ENCODE measurements at regions not wholly inside any gene's neighbourhood (a gene's known extent, or its start where the extent isn't known, plus 50 kb on each side); places are given as distances from the start of the nearest gene placed in this dataset.
A peak's percentile ranks its signal among the peaks of the same experiment; 100 is the strongest.

DNA sequence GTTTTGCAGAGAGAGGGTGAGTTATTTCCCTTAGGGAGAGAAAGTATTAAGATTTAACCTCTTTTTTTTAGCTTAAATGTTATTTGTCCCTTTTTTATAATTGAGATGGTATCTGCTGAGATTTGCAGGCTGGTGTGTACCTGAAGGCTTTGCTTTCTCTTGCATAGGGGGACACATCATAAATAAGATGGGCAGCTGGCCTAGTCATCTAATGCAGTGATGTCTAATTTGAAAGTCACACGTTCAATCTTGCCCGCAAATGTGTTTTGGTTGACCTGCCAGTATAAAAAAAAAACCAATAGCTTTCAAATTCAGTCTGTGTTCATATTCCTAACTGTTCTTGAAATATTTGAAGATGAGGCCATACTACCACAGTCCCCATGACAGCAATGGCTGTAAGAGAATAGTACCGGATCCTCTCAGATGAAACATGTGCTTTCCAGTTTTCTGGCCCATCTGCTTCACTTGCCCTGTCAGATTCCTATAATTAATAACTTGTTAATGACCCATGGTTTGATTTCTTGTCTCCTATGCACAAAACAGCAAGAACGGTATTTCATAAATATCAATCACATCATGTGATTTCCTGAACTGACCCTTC is 914.2 kb downstream of the IPMK start:
- 59 to 63% methylated on average over 4 of the region's 4 CpGs for WGBS, 2 donors
- Histone ChIP-seq H3K27me3 (no peaks in the 10 kb centered on the region), H3K36me3 (no peaks in the 10 kb centered on the region), H3K27ac (no peak overlapping the region), H3K4me1 (no peaks in the 10 kb centered on the region), H3K4me3 (no peak overlapping the region), H3K9me3 (no peaks in the 10 kb centered on the region)
- DNase-seq, result no peak
- TF ChIP-seq POLR2A (IDR thresholded peaks at IDR 0.05), result no peak
- intact Hi-C loops (cut with DNase I), result no loop called here

DNA sequence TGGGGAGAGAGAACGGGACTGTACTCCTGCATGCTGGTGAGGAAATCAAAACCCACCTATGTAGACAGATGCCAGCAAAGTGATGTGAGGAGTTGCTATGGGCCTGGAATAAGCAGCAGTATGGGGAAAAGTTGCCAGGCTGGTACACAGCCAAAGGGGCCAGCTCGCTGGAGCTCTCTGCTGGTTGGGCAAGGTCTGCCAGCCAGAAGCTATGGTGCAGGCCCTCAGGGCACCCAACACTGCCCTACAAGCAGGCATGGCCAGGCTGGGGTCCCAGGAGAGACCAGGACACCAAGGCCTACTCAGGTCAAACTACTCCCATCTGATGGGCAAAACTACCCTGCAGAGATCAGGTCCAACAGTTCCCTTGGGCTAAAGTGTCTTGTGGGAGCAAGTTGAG is 916.6 kb downstream of the IPMK start:
- Histone ChIP-seq H3K27ac (no peak overlapping the region), H3K27me3 (no peaks in the 10 kb centered on the region), H3K4me1 (no peaks in the 10 kb centered on the region), H3K4me3 (no peak overlapping the region), H3K9me3 (no peaks in the 10 kb centered on the region), H3K36me3 (no peaks in the 10 kb centered on the region)
- DNase-seq, result no peak
- intact Hi-C loops (cut with DNase I), result no loop called here
- TF ChIP-seq, protein P1, sequence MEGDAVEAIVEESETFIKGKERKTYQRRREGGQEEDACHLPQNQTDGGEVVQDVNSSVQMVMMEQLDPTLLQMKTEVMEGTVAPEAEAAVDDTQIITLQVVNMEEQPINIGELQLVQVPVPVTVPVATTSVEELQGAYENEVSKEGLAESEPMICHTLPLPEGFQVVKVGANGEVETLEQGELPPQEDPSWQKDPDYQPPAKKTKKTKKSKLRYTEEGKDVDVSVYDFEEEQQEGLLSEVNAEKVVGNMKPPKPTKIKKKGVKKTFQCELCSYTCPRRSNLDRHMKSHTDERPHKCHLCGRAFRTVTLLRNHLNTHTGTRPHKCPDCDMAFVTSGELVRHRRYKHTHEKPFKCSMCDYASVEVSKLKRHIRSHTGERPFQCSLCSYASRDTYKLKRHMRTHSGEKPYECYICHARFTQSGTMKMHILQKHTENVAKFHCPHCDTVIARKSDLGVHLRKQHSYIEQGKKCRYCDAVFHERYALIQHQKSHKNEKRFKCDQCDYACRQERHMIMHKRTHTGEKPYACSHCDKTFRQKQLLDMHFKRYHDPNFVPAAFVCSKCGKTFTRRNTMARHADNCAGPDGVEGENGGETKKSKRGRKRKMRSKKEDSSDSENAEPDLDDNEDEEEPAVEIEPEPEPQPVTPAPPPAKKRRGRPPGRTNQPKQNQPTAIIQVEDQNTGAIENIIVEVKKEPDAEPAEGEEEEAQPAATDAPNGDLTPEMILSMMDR (IDR thresholded peaks at IDR 0.05), result no peak
- TF ChIP-seq POLR2A (IDR thresholded peaks at IDR 0.05), result no peak
- 44 to 100% methylated on average over 1 of the region's 2 CpGs for WGBS, 2 donors

DNA sequence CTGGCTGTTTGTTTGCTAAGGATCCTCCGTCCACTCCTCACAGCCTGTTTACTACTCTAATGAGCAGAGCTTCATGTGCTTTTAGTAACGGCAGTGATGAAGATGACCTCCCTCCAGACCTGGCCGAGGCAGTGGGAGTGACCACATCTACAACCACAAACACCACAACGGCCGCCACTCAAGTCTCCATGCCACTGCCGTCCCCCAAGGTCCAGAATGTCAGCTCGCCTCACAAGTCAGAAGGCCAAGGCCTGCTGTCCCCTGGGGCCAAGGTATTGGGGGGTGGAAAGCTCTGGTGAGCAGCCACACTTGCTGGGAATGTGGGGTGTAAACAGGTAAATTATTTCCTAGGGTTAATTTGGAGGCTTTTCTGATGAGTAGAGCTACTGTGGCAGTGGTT is 926.4 kb downstream of the IPMK start:
- WGBS, 2 donors, result 68 to 91% methylated on average over 3 to 6 of the region's 7 CpGs
- no peak for DNase-seq
- Histone ChIP-seq H3K27ac (no peak overlapping the region), H3K36me3 (no peaks in the 10 kb centered on the region), H3K9me3 (peaks cover 0 to 17% (median 0%) of the 10 kb centered on the region in 3 donors), H3K27me3 (no peaks in the 10 kb centered on the region), H3K4me3 (no peak overlapping the region), H3K4me1 (no peaks in the 10 kb centered on the region)
- intact Hi-C loops (cut with DNase I), result no loop called here
- TF ChIP-seq, protein P1 (IDR thresholded peaks at IDR 0.05), result no peak
- TF ChIP-seq POLR2A (IDR thresholded peaks at IDR 0.05), result no peak

DNA sequence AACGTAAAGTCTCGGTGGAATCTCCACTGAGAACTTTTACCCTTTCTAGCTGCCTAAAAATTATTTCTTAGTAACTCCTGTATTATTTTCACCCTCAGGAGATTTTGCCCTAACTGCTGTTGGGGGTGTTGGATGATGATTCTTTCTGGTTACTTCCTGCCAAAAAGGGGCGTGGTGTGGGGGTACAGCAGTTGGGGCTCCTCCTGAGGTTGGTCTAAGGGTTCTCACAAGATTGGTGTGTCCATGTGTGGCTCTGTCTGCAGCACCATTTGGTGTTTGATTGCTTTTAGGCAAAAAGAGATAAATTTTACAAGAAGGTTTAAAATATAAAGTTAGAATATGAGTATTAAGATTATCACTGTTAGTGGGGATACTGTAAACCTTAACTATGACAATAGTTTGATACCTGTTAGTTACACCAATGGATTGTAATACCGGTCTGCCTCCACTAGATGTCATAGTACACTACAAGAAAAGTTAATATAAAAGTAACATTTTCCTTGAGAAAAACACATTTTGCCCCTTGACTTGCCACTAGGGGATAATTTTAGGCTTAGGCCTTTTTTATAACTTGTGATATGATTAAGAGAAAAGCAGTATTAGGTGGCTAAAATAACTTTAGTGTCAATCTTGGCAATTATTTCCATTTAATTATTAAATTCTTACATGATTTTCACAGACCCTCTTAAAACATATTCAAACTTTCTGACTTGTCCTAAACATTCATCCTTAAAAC is 928.7 kb downstream of the IPMK start:
- no peak for DNase-seq
- 27 to 39% methylated on average over 4 of the region's 4 CpGs for WGBS, 2 donors
- intact Hi-C loops (cut with DNase I), result no loop called here
- H3K36me3 ChIP-seq, result no peaks in the 10 kb centered on the region
- no peak overlapping the region for H3K4me3 ChIP-seq
- TF ChIP-seq, protein P1 (IDR thresholded peaks at IDR 0.05), result peak in 5 of 6 experiments; percentile 33 to 57 (median 48)
- no peak for TF ChIP-seq POLR2A (IDR thresholded peaks at IDR 0.05)
- peaks cover 0 to 17% (median 0%) of the 10 kb centered on the region in 3 donors for H3K9me3 ChIP-seq
- no peaks in the 10 kb centered on the region for H3K27me3 ChIP-seq
- no peak overlapping the region for H3K27ac ChIP-seq
- H3K4me1 ChIP-seq, result no peaks in the 10 kb centered on the region

DNA sequence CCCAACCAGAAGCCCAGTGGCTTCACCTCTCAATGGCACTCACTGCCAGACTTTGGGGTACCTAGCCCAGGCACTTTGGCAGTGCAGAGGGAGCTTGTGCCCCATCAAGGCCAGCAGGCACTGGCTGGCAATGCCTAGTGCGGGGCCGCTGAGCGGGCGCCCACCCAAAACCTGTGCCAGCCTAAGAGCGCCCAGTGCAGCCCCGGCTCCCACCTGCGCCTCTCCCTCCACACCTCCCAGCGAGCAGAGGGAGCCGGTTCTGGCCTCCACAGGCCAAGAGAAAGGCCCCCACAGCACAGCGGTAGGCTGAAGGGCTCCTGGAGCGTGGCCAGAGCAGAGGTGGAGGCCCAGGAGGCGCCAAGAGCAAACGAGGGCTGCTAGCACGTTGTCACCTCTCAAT is 930.8 kb downstream of the IPMK start:
- no peak for DNase-seq
- TF ChIP-seq, protein P1 (IDR thresholded peaks at IDR 0.05), result no peak
- no peak for TF ChIP-seq POLR2A (IDR thresholded peaks at IDR 0.05)
- no peaks in the 10 kb centered on the region for H3K27me3 ChIP-seq
- intact Hi-C loops (cut with DNase I), result no loop called here
- H3K36me3 ChIP-seq, result no peaks in the 10 kb centered on the region
- no peaks in the 10 kb centered on the region for H3K4me1 ChIP-seq
- H3K9me3 ChIP-seq, result no peaks in the 10 kb centered on the region
- H3K27ac ChIP-seq, result no peak overlapping the region
- no peak overlapping the region for H3K4me3 ChIP-seq
- WGBS, 2 donors, result 43 to 69% methylated on average over 3 to 4 of the region's 14 CpGs

All from esophagus squamous epithelium (tissue), 5 donors.